Loucy (cell line): ENCODE measurements at regions not wholly inside any gene's neighbourhood (a gene's known extent, or its start where the extent isn't known, plus 50 kb on each side); places are given as distances from the start of the nearest gene placed in this dataset.
"Not testable (repeated sequence)": the region's sequence is repeated elsewhere in the genome, so short reads cannot be mapped to it uniquely, and the experiment has no call there.

Source experiments
- CTCF ChIP-seq: fragments of 200-600 bp; sonication (generic); conservative IDR thresholded peaks from 2 replicates; pipeline ENCODE4 v1.5.1; 2014; ENCODE audit warnings: mild to moderate bottlenecking, antibody characterized with exemption, low read length
- EZH2phosphoT487 ChIP-seq: fragments of 200-600 bp; IDR thresholded peaks from 2 replicates; pipeline ENCODE4 v1.6.1; 2018; ENCODE audit warnings: antibody characterized with exemption, mild to moderate bottlenecking, moderate library complexity, borderline replicate concordance

GRCh38 chr15:20401058-20401457, 140.5 kb downstream of the GOLGA6L6 start:
- not testable (repeated sequence) for TF ChIP-seq CTCF, EZH2phosphoT487
